Hematopoietic multipotent progenitor cell treated with erythropoietin and hydrocortisone succinate and interleukin-3 and kit ligand, for 15 days (in vitro differentiated cells): ENCODE measurements at regions not wholly inside any gene's neighbourhood (a gene's known extent, or its start where the extent isn't known, plus 50 kb on each side); places are given as distances from the start of the nearest gene placed in this dataset.
"Not testable (repeated sequence)": the region's sequence is repeated elsewhere in the genome, so short reads cannot be mapped to it uniquely, and the experiment has no call there.

ENCODE experiments used
- DNase-seq: peaks from one replicate; pipeline ENCODE4 v3.0.0-alpha.2; 2015; ENCODE audit warnings: low spot score

DNA sequence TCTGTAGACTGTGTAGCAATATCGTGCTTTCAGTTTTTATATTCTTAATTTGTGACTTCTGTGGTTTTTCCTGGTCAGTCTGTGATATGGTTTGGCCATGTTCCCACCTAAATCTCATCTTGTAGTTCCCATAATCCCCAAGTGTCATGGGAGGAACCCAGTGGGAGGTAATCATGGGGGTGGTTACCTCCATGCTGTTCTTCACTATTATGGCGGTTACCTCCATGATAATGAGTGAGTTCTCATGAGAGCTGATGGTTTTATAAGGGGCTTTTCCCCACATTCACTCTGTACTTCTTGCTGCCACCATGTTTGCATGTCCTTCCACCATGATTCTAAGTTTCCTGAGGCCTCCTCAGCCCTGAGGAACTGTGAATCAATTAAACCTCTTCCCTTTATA lies 169.8 kb downstream of the LEPR start:
- DNase-seq, result no peak

DNA sequence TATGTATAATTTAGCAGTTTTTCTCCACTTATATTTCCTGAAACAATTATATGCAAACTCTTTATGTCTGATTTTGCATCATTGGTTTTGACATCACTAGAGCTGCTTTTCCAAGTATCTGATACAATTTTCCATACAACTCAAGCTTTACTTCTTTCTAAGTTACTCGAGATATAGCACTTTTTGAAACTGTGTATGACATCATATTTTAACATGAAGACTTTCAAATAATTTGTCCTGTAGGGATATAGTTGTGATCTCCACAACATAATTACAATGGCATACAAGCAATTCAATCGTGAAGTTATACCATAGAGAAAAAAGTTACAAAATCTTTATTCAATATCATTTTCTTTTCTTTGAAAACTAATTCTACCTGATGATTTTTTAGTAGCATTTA lies 173.0 kb downstream of the LEPR start:
- DNase-seq, result no peak

DNA sequence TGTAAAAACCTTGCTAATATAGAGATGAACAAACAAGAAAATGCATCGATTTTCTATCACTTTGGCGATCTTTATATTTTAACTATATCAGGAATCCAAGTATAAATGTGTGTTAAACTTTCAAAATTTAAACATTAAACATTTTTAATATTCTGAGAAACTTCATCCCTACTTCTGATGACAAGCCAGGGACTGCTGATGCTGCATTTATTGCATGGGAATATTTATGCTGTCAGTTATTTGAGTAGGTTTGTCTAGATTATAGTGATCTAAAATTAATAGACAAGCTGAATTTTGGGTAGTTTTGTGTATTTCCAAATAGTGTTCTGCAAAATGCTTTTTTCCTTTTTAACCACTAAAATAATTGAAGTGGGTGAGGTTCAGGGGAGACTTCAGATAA lies 175.3 kb downstream of the LEPR start:
- no peak for DNase-seq

DNA sequence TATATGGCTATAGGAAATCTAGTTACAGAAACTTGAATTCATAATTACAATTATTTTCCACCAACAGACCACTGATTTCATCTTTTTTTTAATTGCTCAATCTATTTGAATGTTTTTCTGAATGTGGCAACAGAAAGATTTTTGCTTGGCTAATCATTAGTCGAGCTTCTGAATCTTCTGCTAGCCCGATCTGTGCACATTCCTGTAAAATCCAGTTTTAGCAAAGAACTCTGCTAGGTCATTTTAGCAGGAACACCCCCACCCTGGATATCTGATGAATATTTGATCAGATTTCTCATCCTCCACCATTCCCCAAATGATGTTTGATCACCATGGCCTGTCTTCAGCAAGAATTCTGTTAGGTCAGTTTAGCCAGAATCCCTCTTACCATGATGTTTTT lies 176.3 kb downstream of the LEPR start:
- DNase-seq, result no peak

DNA sequence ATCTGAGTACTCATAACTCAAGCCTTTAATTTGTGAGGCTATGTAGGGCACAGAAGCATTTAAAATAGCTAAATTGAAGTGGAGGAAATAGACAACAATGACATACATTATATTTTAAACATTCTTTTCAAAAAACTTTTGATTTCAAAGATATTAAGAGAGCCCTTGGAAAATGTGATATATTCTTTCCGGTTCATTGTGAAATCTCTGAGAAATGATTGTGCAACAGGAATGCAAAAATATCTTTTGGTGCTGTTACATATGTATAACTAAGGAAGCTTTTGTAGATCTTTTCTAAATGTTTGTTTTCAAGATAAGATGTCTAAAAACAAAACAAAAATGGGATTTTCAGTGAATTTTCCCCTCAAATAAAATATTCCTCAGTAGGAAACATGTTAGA lies 185.2 kb downstream of the LEPR start:
- no peak for DNase-seq

DNA sequence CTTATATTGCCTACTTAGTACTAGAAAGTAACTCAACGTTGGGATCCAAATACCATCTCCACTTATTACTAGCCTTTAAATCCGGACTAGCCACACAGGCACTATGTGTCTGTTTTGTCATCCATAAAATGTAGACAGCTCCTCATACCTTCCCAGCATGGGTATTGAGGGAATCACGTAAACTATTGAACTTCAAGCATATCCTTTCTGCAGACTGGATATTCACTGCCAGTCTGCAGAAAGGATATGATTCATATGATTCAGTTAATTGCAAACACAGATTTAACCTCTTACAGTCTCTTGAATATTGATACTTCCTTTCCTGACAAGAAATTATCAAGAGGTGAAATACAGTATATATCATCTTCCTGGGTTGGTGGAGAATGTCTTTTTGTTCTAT lies 186.0 kb downstream of the LEPR start:
- DNase-seq, result no peak

DNA sequence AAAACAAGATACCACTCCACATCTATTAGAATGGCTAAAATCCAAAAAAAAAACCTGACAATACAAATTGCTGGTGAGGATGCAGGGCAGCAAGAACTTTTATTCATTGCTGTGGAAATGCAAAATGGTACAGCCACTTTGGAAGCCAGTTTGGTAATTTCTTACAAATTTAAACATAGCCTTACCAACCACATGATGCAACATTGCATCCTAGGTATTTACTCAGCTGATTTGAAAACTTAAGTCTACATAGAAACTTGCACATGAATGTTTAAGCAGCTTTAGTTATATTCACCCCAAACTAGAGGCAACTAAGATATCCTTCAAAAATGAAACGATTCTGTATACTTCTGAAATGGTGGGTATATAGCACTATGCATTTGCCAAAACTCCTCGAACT lies 178.8 kb upstream of the PDE4B start:
- no peak for DNase-seq

DNA sequence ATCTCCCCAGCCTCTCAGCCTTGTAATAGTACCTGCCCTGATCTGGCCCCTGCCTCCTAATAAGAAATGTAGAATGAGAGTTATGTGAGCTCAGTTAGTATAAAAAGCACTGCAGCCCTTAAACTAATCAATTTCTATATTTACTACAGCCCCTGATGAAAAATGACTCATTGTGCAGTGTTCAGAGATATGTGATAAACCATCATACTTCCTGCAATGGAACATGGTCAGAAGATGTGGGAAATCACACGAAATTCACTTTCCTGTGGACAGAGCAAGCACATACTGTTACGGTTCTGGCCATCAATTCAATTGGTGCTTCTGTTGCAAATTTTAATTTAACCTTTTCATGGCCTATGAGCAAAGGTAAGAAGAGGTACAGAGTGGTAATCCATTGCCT lies 176.8 kb upstream of the PDE4B start:
- no peak for DNase-seq

DNA sequence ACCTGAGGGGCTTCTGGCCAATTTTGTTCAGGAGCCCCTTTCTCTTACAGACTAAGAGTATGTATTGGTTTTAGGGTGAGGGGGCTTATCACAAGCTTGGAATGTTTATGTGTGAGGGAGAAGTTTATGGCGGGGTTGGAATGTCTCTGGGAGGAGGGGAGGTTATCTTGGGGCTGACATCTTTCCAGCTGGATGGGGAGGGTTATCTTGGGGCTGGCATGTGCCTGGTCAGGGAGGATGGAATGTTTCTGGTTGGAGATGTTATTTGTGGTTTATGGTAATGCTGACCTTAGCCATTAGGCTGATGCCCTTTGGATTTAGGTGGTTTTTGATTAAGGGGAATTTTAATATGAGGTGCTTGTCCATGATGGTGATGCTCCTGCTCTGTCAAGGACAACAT lies 171.0 kb upstream of the PDE4B start:
- DNase-seq, result not testable (repeated sequence)

DNA sequence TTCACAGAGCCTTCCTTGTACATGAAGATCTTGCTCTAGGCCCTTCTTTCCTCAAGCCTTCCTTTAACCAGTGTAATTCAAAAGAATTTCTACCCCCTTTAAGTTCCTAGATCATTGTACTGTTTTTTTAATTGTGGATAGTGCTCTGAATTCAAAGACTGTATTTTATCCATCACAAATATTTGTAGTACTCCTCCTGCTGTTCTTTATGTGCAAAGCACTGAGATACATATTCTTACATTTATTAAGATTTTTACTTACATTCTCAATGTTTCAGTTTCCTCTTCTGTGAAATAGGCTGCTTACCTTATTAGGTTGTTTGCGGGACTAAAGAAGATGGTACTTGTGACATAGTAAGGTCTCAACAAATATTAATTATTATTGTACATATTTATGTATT lies 168.8 kb upstream of the PDE4B start:
- DNase-seq, result no peak

DNA sequence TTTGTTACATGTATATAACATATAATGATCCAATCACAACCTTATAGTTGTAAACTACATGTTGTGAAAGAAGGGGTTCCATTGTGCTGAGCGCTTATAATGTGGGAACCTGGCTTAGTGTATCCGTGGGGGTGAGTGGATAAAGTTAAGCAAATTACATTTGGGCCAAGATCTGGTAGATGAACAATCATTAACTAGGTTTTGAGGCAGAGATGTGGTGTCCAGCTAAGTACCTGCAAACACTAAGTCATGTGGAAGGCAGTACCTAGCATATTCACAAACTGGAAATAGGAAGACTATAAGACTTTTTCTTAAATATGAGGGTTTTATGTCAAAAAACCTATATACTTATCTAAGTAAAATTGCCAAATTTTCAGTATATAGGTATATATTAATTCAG lies 167.2 kb upstream of the PDE4B start:
- no peak for DNase-seq

DNA sequence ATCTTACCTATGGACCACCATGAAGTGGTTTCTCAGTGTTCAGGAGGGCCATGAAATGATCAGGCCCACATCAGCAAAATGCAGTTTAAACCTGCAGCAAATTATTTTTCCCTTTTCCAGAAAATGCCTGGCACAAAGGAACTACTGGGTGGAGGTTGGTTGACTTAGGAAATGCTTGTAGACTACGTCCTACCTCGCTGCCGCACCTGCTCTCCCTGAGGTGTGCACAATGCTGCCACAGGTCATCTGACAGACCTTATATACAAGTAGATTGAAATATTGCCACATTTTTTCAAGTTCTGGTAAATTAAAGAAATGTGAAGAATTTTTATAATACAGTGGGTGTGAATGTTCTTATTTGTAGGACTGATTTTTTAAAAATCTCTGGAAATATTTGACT lies 166.7 kb upstream of the PDE4B start:
- DNase-seq, result no peak

DNA sequence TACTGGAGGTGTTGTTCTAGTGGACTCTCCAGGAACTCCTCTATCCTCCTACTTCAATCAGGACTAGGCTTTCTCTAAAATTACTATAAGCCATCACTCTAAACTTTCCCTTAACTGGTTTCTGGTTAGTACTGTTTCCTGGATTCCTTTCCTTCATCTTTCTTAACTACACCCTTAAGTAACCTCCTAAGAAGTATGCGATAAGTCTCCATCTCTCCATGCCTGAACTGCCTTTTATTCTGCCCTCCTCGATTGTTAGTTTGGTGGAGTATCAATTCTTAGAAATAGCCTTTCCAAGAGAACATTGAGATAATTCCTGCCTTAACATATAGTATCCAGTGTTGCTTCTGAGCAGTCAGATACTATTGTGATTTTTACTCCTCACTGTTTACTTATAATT lies 162.9 kb upstream of the PDE4B start:
- no peak for DNase-seq

DNA sequence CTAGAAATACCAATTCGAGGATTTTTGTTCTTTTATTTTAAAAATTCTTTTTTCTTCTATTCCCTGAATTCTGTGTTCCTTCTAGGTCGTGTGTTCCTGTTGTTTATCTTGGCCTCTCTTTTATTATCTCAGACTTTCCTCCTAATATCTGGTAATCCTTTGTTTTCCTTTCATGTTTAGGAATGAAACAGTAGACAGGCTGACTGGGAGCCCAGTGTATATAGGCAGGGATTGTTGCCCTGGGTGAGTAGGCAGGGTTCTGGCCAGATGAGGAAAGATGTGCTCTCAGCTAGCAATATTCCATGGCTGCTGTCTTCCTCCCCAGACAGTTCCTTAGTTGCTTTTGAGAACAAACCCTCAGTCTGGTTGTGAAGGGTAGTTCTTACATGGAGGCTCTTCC lies 161.8 kb upstream of the PDE4B start:
- DNase-seq, result no peak

DNA sequence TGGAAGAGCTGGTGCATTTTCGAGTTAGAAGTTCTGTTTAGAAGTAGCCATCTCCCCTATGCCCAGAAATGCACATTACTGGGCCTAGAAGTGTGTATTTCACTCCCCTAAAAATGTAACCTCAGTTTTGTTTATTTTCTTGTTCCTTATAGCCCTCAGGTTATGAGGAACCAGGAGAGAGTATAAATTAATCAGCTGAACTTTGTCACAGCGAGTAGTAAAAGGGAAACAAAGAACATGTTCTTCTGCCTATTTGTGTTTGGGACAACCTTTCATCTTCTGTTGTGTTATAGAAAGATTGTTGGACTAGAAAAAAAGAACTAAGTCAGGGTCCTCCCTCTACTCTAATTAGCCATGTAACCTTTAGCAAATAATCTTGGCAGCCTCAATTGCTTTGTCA lies 160.5 kb upstream of the PDE4B start:
- no peak for DNase-seq

DNA sequence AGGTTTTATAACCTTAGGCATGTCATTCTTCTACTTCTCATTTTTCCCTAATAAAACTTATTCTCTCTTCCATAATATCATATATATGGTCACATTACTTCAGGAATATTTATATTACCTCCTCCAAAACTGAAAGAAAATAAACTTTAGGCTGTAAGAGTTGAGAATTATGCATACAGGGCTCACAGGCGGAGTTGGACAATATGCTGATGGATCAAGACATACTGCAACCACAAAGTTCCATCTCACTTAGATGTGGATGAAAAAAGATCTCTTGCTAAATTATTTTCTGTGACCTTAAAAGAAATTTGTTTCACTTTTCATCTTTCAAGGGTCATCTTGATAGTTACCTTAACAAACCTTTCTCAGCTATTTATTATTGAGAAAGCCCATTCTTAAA lies 152.6 kb upstream of the PDE4B start:
- DNase-seq, result no peak

DNA sequence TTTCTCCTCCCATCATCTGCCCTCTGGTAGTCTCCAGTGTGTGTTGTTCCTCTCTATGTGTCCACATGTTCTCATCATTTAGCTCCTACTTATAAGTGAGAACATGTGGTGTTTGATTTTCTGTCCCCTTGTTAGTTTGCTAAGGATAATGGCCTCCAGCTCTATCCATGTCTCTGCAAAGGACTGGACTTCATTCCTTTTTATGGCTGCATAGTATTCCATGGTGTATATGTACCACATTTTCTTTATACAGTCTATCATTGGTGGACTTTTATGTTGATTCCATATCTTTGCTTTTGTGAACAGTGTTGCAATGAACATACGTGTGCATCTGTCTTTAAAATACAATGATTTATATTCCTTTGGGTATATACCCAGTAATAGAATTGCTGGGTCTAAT lies 143.5 kb upstream of the PDE4B start:
- not testable (repeated sequence) for DNase-seq

DNA sequence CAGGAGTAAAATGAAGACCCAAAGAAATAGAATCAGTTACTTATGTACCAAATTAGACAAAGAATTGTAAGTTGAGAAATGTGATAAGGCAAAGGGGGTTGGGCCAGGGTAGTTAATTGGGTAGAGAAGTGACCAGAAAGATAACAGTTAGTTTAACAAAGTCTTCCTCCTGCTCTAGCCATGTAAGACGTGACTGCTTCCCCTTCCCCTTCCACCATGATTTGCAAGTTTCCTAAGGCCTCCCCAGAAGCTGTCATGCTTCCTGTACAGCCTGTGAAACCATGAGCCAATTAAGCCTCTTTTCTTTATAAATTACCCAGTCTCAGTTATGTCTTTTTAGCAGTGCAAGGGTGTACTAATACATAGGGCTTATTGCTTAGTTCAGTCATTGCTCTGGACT lies 142.0 kb upstream of the PDE4B start:
- DNase-seq, result no peak

DNA sequence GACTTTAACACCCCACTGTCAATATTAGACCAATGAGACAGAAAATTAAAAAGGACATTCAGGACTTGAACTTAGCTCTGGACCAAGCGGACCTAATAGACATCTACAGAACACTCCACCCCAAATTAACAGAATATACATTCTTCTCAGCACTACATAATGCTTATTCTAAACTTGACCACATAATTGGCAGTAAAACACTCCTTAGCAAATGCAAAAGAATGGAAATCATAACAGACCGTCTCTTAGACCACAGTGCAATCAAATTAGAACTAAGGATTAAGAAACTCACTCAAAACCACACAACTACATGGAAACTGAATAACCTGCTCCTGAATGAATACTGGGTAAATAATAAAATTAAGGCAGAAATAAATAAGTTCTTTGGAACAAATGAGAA lies 138.2 kb upstream of the PDE4B start:
- DNase-seq, result not testable (repeated sequence)

DNA sequence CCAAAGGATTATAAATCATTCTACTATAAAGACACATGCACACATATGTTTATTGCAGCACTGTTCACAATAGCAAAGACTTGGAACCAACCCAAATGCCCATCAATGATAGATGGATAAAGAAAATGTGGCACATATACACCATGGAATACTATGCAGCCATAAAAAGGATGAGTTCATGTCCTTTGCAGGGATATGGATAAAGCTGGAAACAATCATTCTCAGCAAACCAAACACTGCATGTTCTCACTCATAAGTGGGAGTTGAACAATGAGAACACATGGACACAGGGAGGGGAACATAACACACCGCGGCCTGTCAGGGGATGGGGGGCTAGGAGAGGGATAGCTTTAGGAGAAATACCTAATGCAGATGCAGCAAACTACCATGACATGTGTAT lies 135.1 kb upstream of the PDE4B start:
- not testable (repeated sequence) for DNase-seq

DNA sequence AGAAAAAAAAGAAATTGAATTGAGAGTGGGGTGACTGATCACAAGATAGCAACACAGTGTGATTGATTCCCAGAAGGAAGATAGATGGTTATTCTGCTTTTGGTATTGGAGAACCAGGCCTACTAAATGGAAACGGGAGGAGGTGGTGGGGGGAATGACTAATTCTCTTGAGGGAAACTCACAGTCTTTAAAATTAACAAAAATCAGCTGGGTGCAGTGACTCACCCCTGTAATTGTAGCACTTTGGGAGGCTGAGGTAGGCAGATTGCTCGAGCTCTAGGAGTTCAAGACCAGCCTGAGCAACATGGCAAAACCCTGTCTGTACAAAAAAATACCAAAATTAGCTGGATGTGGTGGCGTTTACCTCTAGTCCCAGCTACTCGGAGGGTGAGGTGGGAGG lies 134.6 kb upstream of the PDE4B start:
- DNase-seq, result no peak

DNA sequence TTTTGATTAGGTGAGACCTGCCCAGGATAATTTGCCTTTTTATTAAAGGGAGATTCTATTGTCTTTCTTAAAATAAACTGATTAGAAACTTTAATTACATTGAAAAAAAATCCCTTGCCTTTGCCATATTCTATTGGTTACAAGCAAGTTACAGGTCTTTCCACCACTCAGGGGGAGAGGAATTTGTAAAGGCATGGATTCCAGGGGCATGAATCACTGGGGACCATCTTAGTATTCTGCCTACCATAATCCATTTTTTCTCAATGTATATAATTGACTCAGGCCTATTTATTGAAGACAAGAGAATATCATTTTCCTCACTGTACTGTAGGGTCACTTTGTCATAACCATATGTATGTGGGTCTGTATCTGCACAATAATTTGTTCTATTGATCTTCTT lies 124.3 kb upstream of the PDE4B start:
- no peak for DNase-seq

DNA sequence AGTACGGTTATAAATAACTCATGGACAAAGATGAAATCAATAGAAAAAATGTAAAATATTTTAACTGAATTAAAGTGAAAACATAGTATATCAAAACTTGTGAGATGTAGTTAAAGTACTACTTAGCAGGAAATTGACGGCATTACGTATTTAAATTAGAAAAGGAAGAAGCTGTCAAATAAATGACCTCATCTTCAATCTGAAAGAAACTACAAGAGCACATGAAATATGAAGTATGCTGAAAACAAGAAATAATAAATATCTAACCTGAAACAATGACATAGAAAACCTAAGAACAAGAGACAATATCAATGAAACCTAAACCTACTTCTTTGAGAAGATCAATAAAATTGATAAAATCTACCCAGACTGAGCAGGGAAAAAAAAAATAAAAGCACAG lies 122.2 kb upstream of the PDE4B start:
- DNase-seq, result no peak

DNA sequence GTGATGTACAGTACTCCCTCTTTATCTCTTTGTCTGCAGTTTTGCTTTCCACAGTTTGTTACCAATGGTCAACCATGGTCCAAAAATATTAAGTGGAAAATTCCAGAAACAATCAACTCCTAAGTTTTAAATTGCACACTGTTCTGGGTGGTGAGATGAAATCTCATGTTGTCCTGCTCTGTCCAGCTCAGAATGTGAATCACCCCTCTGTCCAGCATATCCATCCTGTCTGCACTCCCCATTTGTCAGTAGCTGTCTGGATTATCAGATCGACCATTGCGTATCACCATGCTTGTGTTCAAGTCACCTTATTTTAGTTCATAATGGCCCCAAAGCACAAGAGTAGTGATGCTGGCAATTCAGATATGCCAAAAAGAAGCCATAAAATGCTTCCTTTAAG lies 118.2 kb upstream of the PDE4B start:
- no peak for DNase-seq

DNA sequence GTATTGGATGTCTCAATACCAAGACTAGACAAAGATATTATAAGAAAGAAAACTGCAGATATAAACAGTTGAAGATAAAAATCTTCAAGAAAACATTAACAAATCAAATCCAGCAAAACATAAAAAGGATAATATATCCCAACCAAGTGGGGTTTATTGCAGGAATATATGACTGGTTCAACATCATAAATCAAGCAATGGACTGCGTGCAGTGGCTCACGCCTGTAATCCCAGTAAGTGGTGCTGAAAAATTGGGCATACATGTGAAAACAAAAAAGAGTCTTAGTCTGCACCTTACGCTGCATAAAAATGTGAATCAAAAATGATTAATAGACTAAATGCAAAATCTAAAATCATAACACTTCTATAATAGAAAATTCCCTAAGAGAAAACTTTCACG lies 112.9 kb upstream of the PDE4B start:
- no peak for DNase-seq

DNA sequence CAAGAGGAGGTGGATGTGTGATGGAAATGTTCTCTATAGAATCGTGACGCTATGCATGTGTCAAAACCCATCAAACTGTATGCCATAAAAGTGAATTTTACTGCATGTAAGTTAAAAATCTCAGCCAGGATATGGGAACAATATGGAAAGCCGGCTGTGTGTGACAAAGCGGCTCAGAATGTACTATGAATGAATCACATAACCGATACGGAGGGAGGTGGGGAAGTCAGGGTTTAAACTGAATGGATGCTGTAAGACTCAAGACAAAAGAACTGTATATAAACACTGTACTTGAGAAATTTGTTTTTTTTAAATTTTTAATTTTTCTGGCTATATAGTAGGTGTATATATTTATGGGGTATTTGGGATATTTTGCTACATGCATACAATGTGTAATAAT lies 111.6 kb upstream of the PDE4B start:
- DNase-seq, result no peak
